Calu3 (cell line): ENCODE measurements at regions not wholly inside any gene's neighbourhood (a gene's known extent, or its start where the extent isn't known, plus 50 kb on each side); places are given as distances from the start of the nearest gene placed in this dataset.

Experiments
- BruUV-seq: library from RNA; stranded (reverse); fragments of 400-500 nt; replicated peaks from 2 replicates; lab custom pipeline; 2021; lab: Mats Ljungman, UMichigan
- CTCF ChIA-PET: fragments of 300-600 bp; sonication (Branson Sonifier 250); formaldehyde crosslinking; loops from one replicate; lab custom pipeline; 2022; ENCODE audit warnings: antibody characterized with exemption; lab: Charles Lee
- DNase-seq: peaks from one replicate; pipeline ENCODE4 v3.0.0; 2022
- H3K27ac Mint-ChIP-seq: one replicate; pipeline ENCODE4 v1.8.0; 2022; ENCODE audit warnings: mixed read lengths; ENCODE audit not compliant: unreplicated experiment
- H3K27me3 Mint-ChIP-seq: one replicate; pipeline ENCODE4 v1.8.0; 2022; ENCODE audit warnings: mixed read lengths; ENCODE audit not compliant: unreplicated experiment
- H3K36me3 Mint-ChIP-seq: one replicate; pipeline ENCODE4 v1.8.0; 2022; ENCODE audit warnings: mild to moderate bottlenecking, moderate library complexity, mixed read lengths; ENCODE audit not compliant: insufficient read depth, unreplicated experiment
- H3K4me1 Mint-ChIP-seq: one replicate; pipeline ENCODE4 v1.8.0; 2022; ENCODE audit warnings: mild to moderate bottlenecking, low read depth, mixed read lengths; ENCODE audit not compliant: unreplicated experiment
- H3K4me3 Mint-ChIP-seq: one replicate; pipeline ENCODE4 v1.8.0; 2022; ENCODE audit warnings: mild to moderate bottlenecking, low read depth, moderate library complexity, mixed read lengths; ENCODE audit not compliant: unreplicated experiment
- H3K9me3 Mint-ChIP-seq: one replicate; pipeline ENCODE4 v1.8.0; 2022; ENCODE audit warnings: low read depth, mixed read lengths; ENCODE audit not compliant: unreplicated experiment
- CTCF ChIP-seq: fragments of 200-600 bp; IDR thresholded peaks from one replicate; pipeline ENCODE4 v1.8.0; 2022; ENCODE audit warnings: antibody characterized with exemption; ENCODE audit not compliant: unreplicated experiment
- intact Hi-C: fragments of 100-400 bp; cut with micrococcal nuclease; formaldehyde crosslinking; loops from one replicate; pipeline ENCODE4 v1.10.0; 2022; ENCODE audit not compliant: unreplicated experiment

- no peak for TF ChIP-seq CTCF
- Mint-ChIP-seq H3K27me3 (no peaks in the 10 kb centered on the region), H3K4me3 (peak overlapping the region; percentile 22), H3K36me3 (no peaks in the 10 kb centered on the region), H3K9me3 (no peaks in the 10 kb centered on the region), H3K27ac (no peak overlapping the region), H3K4me1 (peaks cover 36% of the 10 kb centered on the region)
- intact Hi-C loops: loop anchor here (5.0 kb wide), 2 partner anchors 60 to 95 kb away; partner anchors contain the start of gene PITX1
- DNase-seq: peak; percentile 69
- CTCF ChIA-PET: no interaction called here
- BruUV-seq: no TSS peak
Measured at GRCh38 chr5:135126688-135127438, 92.8 kb upstream of the PITX1 start.

- H3K9me3 Mint-ChIP-seq: no peaks in the 10 kb centered on the region
- no peak overlapping the region for H3K4me3 Mint-ChIP-seq
- CTCF ChIA-PET: no interaction called here
- no peaks in the 10 kb centered on the region for H3K27me3 Mint-ChIP-seq
- H3K27ac Mint-ChIP-seq: no peak overlapping the region
- H3K4me1 Mint-ChIP-seq: peaks cover 35% of the 10 kb centered on the region
- DNase-seq: no peak
- H3K36me3 Mint-ChIP-seq: no peaks in the 10 kb centered on the region
- TF ChIP-seq CTCF: no peak
- no TSS peak for BruUV-seq
- intact Hi-C loops: loop anchor here (5.0 kb wide), 2 partner anchors 63 to 92 kb away; partner anchors contain the start of gene PITX1
Measured at GRCh38 chr5:135124724-135125123, 90.7 kb upstream of the PITX1 start.

- Mint-ChIP-seq H3K9me3 (no peaks in the 10 kb centered on the region), H3K36me3 (no peaks in the 10 kb centered on the region), H3K4me1 (peaks cover 29% of the 10 kb centered on the region), H3K4me3 (no peak overlapping the region), H3K27ac (no peak overlapping the region), H3K27me3 (no peaks in the 10 kb centered on the region)
- intact Hi-C loops: no loop called here
- no TSS peak for BruUV-seq
- TF ChIP-seq CTCF: no peak
- no peak for DNase-seq
- CTCF ChIA-PET: interaction anchor here (0.5 kb wide), 1 partner anchor 157 kb away, joined by 4 read pairs; no protein-coding TSS in a partner anchor
Measured at GRCh38 chr5:135124128-135124527, 90.1 kb upstream of the PITX1 start.

GRCh38 chr5:135122797-135123196 lies 88.8 kb upstream of the PITX1 start:
- CTCF ChIA-PET: no interaction called here
- no TSS peak for BruUV-seq
- Mint-ChIP-seq H3K36me3 (no peaks in the 10 kb centered on the region), H3K27me3 (no peaks in the 10 kb centered on the region), H3K27ac (no peak overlapping the region), H3K4me3 (no peak overlapping the region), H3K9me3 (no peaks in the 10 kb centered on the region), H3K4me1 (peaks cover 17% of the 10 kb centered on the region)
- no peak for DNase-seq
- intact Hi-C loops: no loop called here
- TF ChIP-seq CTCF: no peak
